ENCODE measurements at regions not wholly inside any gene's neighbourhood (a gene's known extent, or its start where the extent isn't known, plus 50 kb on each side); places are given as distances from the start of the nearest gene placed in this dataset.

- TF ChIP-seq ATF2 (IDR thresholded peaks at IDR 0.05; ENCODE audit: low read length) (no peak), EGR1 (IDR thresholded peaks at IDR 0.05; ENCODE audit: borderline replicate concordance, low read depth, low read length) (no peak), RXRA (IDR thresholded peaks at IDR 0.05; ENCODE audit: insufficient read depth, low read depth, low read length) (no peak), TCF12 (IDR thresholded peaks at IDR 0.05; ENCODE audit: low read depth, low read length) (no peak)
Measured at GRCh38 chr10:111131168-111131799, 54.5 kb downstream of the ADRA2A start (continued).

Data from H1 (cell line).